Activated T-helper 9 cell treated with anti-CD3 and anti-CD28 coated beads, Interleukin-2, amount 50 U/mL, for 16 hours (primary cell): ENCODE measurements at regions not wholly inside any gene's neighbourhood (a gene's known extent, or its start where the extent isn't known, plus 50 kb on each side); places are given as distances from the start of the nearest gene placed in this dataset.
A peak's percentile ranks its signal among the peaks of the same experiment; 100 is the strongest.
"Not testable (repeated sequence)": the region's sequence is repeated elsewhere in the genome, so short reads cannot be mapped to it uniquely, and the experiment has no call there.

Experiments used
- DNase-seq: peaks from one replicate; pipeline ENCODE4 v3.0.0-alpha.2; 2020; ENCODE audit warnings: low read depth

DNA sequence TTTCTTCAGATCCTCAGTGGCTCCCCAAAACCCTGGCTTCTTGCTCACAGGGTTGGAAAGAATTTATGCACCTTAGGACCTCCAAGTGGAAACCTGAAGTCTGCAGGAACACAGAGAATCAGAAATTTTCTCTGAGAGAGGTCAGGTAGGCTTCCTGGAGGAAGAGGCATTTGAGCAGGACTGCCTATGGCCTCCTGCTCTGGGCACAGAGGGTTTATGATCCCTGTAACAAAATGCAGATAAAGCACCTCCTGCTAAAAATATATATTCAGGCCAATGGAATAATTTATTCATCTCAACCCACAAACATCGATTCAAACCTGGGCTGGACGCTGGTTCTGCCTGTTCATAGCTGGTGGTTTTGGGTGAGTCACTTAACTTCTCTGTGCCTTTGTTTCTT, 68.1 kb upstream of the FGF3 start:
- DNase-seq = no peak

DNA sequence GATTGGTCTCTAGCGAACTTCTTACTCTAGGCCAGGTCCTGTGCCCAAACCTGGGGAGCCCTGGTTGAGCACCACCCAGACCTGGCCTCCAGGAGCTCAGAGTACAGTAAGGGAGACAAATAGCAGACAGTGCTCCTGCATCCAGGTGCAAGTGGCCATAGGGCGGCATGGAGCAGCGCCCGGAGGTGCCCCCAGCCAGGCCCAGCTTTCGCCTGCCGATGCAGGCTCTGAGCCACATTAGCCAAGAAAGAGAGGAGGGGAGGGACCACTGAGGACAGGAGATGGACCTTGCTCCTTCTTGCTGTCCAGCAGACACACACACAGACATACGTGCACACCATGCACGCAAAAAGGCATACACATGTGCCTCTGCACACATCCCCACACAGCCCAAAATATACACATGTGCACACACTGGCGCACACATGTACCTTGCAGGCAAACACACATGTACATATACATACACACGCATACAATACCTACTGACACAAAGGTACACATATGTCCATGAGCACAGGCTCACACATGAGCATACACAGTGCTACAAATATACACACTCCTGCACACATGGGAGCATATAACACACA, 68.7 kb upstream of the FGF3 start:
- DNase-seq = no peak

DNA sequence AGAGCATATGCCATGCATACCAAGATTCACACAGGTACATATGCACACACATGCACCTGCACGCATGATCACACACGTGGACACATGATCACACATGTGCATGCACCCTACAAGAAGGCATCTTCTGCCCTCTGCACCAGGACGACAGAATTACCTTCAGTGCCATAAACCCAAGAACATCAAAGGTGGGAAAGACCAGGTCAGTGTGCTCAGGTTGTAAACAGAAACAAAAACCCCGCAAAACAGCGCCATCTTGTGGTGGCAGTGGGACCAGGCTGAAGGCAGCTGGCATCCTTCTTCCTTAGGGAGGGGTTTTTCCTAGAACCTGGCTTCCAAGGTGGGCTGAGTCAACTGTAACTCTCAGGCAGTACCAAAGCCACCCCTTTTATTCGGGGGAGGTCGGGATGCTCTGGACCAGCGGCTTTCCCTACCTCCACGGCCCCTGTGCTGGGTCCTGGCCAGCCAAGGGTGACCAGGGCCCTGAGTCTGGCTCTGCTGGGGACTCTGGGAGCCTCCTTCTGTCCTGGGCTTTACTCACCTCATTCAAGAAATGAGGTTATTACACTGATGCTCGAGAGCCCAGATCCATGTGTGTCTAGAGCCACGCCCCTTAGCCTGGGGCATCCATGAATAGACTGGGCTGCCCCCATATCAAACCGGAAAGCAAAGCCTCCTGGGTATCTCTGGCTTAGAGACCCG, 69.4 kb upstream of the FGF3 start:
- peak; percentile 47 for DNase-seq

DNA sequence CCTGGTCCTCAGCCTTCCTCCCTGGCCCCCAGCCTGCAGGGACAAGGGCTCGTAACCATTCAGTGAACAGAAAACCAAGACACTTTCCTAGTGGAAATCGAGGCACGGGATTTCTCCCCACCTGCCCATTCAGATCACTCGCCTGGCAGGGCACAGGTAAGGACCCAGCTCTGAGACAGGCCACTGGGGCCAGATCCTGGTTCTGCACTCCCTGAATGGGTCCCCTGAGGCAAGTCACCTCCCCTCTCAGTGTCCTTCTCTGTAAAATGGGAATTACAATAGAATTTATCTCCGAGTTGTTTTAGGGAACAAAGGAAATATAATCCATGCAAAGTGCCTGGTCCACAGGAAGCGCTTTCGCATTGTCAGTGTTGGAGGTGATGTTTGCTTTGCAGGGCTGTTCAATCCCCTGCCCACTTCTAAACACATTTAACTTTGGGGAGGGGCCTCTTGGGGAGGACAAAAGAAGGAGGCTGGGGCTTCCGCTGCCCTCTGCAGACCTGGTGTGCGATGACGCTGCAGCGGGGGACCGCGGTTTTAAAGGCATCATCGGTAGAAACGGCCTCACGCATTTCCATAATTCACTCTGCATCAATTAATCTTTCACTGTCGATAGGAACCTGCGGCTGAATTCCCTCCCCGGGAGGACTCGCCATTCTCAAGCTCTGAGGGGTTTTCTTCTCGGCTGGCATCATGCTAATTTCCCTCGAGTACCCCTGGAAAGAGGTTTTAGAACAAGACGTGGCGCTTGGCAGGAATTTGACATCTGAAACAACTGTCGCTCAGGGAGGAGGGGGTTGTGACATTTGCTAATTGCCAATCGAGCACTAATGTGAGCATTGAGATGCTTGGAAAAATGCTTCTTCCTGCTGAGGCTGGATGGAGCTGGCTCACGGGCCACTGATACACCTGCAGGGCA, 70.4 kb upstream of the FGF3 start:
- DNase-seq = no peak

DNA sequence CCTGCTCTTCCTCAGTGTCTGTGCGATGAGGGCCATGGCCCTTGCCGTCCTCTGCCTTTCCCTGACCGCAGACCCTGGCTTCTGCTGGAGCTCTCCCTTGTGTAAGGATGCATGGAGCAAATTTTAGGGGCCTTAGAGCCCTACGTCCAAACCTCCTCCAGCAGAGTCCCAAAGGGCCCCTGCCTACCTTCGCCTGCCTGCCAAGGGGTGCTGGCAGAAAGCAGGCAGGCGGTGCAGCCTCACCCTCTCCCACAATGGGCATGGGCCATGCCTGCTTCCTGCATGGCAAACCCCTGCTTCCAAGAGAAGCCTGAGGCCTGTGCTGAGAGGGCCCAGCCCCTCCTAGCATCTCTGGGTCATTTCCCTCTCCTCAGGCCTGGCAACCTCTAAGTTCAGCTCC, 71.3 kb upstream of the FGF3 start:
- DNase-seq = no peak

DNA sequence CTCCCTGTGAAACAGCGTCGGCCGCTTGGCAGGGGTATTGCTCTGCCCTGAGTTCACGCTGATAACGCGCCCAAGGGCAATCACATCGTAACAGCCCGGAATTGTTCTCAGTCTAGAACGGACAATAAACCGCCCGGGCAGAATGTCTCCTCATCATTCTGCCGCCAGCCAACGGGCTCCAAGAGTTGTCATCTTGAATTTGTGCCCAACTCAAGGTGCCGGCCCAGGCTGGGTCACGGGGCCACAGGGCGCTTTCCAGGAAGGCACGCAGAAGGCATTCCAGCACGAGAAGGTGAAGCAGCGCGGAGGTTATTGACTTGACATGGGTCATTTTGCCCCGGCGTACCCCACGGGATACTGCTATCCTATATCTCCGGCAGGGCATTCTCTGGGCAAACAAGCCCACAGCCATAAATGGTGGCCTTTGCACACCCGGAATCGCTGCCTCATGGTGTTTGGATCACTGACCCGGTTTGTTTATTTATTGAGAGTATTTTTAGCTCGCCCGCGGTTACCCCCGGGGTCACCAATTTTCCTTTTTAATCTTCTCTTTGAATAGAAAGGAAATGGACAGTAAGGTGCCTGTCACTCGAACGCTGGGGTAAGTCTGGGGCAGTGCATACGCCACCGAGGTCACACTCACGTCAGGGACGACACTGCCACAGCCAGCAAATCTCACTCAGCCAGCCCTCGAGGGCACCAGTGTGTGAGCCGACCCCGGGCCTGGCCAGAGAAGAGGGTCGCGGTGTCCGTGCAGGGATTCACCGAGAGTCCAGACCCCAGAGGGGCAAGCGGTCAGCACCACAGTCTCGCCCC, 72.4 kb upstream of the FGF3 start:
- no peak for DNase-seq

DNA sequence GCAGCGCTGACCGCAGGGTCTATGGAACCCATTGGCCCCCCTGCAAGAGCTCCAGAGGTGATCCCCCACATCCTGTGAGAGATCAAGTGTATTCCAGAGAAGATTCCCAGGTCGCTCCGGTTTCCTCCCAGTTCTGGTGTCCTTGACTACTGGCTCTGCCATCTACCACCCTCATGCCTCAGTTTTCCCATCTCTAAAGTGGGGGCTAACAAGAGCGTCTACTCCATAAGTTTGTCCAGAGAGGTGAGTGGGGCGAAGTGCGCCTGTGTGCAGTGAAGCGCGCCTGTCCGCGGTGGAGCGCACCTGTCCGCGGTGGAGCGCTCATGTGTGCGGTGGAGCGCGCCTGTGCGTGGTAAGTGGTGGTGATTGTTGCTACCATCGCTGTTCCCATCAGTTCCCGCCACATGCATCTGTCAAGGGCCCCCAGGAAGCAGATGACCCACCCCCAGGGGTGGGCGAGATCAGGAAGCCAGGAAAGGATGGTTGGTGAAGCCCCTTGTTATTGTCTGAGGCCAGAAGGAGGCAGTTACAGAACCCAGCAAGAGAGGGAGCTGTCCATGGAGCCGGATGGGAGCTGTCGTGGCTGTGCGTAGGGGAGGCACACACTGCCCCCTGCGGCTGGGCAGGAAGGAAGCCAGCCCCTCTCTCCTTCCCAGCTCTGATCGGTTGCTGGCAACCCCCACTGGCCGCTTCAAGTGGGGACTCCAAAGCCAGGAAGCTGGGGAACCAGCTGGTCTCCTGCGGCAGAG, 73.2 kb upstream of the FGF3 start:
- DNase-seq = no peak

DNA sequence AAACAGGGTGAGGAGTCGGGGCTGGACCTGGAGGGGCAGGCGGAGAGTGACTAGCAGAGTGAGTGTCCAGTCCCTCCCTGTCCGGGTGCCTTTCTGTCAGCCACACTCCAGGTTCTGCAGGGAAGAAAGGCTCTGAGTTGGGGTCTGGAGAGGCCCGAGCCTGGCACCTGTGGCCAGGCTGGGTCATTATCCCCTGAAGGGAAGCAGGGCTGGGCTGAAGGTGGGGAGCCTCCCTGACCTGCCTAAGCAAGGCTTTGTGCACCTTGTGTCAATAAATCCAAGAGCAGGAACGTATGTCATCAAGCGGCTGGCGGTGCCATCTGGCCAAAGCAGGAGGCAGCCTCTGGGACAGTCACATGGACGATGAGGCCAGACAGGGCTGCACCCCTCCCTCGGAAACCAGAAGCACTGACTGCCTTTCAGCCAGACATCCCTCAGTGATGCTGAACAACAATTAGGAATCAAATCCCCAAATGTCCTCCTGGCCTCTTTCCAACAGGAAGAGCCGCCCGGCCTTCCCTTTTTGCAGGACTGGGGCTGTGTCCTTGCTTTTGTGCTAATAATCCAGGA, 73.9 kb upstream of the FGF3 start:
- DNase-seq = no peak

DNA sequence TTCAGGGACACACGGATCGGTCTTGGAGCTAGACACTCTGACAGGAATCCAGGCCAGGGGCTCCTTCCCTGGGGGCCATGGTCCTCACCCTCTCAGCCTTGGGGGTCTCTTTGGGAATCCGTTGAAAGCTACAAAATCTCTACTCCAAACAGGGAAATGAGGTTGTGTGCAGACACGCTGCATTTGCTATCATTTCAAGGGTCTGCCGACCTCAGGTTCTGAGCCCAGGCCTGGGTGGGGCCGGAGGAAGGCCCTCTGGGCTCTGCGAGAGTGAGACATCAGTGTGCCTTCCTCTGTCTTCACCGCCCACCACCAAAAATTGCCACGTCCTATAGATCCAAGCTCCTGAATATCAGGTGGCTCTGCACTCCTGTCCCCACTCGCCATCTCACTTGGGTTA, 74.4 kb upstream of the FGF3 start:
- no peak for DNase-seq

DNA sequence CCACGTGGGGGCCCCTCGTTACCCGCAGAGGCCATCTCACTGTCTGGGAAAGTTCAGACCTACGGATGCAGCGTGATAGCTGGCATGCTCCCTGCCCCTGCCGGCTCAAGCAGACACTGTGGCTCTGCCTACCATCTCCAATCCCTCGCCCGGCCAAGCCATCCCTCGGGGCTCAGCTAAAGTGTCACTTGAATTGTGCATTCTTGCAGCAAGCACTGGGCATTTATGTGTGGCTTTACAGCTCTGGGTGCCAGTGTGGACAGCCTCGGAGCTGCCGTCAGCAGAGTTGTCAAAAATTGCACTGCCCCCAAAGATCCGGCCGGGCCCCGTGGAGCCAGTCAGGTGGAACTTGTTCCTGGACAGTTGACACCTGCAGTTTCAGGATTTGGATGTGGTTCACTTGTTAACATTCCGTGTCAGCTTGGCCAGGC, 75.0 kb upstream of the FGF3 start:
- DNase-seq = no peak

DNA sequence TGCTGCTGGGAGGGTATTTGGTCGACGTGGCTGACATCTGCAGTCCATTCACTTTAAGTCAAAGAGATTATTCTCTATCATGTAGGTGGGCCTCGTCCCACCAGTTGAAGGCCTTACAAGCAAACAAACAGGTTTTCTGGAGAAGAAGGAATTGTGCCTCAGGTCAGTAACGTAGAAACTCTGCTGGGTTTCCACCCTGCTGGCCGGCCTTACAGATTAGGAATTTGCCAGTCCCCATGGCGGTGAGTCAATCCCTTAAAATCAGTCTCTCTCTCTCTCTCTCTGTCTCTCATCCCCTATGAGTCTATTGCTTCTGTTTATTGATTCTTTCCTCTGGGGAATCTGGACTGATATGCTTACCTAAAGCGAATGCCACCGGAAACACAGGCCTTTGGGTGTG, 75.4 kb upstream of the FGF3 start:
- no peak for DNase-seq

DNA sequence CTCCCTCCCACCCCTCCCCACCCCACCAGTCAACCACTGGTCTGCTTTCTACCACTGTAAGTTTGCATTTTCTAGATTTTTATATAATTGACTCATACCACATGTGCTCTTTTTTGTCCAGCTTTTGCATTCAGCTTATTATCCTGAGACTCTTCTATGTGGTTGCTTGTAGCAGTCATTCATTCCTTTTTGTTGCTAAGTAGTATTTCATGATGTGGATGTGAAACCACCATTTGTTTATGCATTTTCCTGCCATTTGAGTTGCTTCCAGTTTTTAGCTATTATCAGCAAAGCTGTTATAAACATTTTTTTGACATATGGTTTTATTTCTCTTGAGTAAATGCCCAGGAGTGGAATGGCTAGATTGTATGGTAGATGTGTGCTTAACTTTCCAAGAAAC, 77.0 kb upstream of the FGF3 start:
- no peak for DNase-seq

DNA sequence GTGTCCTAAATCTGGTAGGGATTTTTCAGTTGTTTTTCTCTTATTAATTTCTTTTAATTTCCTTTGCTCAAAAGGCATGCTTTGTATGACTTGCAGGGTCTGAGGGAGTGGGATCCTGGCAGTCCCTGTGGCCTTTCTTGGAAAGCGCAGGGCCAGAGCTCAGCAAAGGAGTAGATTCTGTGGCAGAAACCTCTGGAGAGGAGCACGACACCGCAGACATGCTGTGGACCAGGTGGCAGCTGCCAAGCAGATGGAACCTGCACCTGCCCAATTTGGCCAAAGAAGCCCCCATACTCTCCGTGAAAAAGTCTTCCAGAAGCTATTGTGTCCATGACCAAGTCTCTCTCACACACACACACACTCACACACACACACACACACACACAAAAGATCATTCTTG, 78.9 kb upstream of the FGF3 start:
- no peak for DNase-seq

DNA sequence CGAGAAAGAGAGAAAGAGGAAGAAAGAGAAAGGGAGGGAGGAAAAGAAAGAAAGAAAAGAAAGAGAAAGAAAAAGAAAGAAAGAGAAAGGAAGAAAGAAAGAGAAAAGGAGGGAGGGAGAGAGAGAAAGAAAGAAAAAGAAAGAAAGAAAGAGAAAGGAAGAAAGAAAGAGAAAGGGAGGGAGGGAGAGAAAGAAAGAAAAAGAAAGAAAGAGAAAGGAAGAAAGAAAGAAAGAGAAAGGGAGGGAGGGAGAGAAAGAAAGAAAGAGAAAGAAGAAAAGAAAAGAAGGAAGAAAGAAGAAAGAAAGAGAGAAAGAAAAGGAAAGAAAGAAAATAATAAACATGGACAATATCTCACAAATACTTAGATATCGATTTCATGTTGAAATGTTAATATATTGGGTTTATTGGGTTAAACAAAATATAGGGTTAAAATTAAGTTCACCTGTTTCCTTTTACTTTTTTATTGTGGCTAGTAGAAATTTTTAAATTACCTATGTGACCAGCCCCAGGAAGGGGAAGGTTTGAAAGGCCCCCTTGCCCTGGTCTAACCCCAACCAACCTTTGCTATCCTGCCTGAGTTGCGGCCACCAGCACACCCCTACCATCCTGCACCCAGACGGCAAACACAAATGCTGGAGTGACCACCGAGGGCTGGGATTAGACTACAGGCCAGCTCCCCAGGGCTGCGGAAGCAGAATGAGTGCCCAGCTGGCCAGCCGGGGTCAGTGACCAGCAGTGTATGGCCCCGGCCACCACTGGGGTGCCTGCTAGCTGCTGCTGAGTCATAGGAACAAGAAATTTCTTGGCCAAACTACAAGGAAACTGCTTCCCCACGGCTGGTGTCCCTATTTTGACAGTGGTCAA, 81.0 kb upstream of the FGF3 start:
- no peak for DNase-seq

DNA sequence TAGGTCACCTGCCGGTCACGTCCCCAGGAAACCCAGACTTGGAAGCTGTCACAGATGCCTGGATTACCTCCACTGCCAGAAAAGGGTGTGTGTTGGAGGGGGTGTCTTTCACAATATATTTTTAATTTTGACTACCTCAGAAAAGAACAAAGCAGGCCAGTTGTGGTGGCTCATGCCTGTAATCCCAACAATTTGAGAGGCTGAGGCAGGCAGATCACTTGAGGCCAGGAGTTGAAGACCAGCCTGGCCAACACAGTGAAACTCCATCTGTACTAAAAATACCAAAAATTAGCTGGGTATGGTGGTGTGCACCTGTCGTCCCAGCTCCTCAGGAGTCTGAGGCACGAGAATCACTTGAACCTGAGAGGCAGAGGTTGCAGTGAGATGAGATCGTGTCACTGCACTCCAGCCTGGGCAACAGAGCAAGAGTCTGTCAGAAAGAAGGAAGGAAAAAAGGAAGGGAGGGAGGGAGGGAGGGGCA, 81.6 kb upstream of the FGF3 start:
- not testable (repeated sequence) for DNase-seq

DNA sequence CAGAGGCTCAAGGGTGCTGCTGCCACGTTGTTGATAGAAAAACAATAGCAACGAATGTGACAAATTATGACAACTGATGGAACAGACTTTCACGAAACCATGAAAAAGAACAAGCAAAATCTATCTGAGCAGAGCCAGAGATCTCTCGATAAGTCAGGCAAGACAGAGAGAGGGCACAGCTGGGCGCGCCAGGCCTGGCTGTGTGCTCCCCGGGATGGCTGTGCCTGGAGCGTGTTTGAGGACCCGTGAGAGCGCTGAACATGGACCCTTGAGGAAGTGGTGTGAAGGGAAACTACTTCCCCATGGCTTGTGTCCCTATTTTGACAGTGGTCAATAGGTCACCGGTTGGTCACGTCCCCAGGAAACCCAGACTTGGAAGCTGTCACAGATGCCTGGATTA, 83.1 kb upstream of the FGF3 start:
- DNase-seq = no peak

DNA sequence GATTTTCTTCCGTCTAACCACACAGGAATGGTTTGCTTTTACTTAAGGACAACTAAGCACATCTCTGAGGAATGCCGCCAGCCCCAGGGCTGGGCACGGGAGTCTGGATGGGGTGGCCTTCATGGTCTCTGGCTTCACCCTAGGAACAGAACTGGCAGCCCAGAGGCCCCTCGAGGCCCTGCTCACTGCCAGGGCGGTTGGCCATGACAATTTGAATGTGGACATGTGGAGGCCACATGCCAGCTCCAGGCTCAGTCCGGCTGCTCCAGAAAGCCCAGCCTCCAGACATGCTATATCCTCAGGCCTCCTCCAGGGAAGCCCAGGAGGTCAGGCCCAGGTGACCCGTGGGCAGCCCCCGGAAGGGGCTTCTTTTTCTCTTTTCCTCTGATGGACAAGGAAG, 84.0 kb upstream of the FGF3 start:
- DNase-seq = no peak

DNA sequence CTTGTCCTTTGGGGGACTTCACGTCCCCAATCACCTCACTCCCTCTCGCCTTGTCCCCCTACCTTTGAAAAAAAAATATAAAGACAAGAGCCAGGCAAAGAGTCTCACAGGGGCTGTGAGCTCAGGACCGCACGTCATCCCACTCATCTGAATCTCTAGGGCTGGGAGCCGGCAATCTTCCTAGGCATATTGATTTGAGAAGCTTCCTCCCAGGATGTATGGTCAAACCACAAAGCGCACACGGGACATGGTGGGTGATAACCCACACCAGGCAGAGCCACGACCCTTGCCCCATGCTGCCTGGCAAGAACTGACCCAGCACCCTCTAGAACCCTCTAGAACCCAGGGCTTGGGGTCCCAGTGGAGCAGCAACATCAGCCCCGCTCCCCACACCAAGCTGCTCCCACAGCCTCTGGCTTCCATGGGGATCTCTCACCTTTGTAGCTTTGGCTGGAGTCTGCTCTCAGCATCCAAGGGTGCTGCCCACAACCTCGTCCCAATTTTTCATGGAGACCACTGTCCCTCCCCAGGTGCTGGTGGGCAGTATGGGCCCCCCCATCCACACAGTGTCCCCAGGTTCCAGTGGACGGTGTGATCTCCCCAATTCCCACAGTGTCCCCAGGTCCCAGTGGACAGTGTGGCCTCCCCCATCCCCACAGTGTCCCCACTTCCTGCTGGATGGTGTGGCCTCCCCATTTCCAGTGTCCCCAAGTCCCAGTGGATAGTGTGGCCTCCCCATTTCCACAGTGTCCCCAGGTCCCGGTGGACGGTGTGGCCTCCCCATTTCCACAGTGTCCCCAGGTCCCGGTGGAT, 85.2 kb upstream of the FGF3 start:
- no peak for DNase-seq

DNA sequence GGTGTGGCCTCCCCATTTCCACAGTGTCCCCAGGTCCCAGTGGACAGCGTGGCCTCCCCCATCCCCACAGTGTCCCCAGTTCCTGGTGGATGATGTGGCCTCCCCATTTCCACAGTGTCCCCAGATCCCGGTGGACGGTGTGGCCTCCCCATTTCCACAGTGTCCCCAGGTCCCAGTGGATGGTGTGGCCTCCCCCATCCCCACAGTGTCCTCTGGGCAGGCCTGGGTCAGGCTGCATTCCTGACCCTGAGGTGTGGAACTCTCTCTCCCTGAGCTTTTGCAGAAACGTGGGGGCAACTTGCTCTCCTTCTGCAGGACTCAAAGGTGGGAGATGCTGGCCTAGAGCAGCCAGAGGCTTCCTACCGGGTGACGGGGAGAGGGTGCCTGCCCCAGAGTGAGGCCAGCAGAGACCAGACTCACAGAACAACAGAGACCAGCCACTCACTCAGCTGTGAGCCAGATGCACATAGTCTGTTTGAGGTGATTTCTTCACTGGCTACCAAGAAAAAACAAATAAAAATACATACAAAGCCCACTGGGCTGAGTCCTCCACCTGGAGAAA, 85.8 kb upstream of the FGF3 start:
- no peak for DNase-seq
